Aorta (tissue), 5 donors: ENCODE measurements at regions not wholly inside any gene's neighbourhood (a gene's known extent, or its start where the extent isn't known, plus 50 kb on each side); places are given as distances from the start of the nearest gene placed in this dataset.
"Not testable (repeated sequence)": the region's sequence is repeated elsewhere in the genome, so short reads cannot be mapped to it uniquely, and the experiment has no call there.

Experiments
- ATAC-seq: fragments of 200-7000 bp; cut with Tn5 transposase; one replicate; pipeline ENCODE4 v1.9.1; 2022; ENCODE audit warnings: moderate library complexity; ENCODE audit not compliant: low FRiP score
- DNase-seq, 2 donors: peaks; one replicate each; pipeline ENCODE4 v3.0.0-alpha.2; 2020
- H3K27ac ChIP-seq, 2 donors: one replicate each; pipeline ENCODE4 v1.5.1; 2013; ENCODE audit warnings: low read length in 2 of 2, mild to moderate bottlenecking in 2 of 2, moderate library complexity in 2 of 2, control low read depth in 1 of 2, inconsistent platforms in 1 of 2, low read depth in 1 of 2
- H3K27me3 ChIP-seq, 2 donors: one replicate each; pipeline ENCODE4 v1.6.1; 2013; ENCODE audit warnings: control low read depth in 1 of 2, low read length in 1 of 2, mild to moderate bottlenecking in 1 of 2, moderate library complexity in 1 of 2; ENCODE audit not compliant: insufficient read depth in 2 of 2, control insufficient read depth in 1 of 2
- H3K36me3 ChIP-seq, 2 donors: one replicate each; pipeline ENCODE4 v1.6.1; 2013; ENCODE audit warnings: control low read depth in 1 of 2, low read length in 1 of 2, mild to moderate bottlenecking in 1 of 2; ENCODE audit not compliant: insufficient read depth in 2 of 2, control insufficient read depth in 1 of 2
- H3K4me1 ChIP-seq, 2 donors: one replicate each; pipeline ENCODE4 v1.6.1; 2013; ENCODE audit warnings: low read length in 2 of 2, control low read depth in 1 of 2, mild to moderate bottlenecking in 1 of 2, moderate library complexity in 1 of 2; ENCODE audit not compliant: insufficient read depth in 2 of 2, control insufficient read depth in 1 of 2
- H3K4me3 ChIP-seq, 2 donors: one replicate each; pipeline ENCODE4 v1.5.1; 2013; ENCODE audit warnings: low read length in 2 of 2, control low read depth in 1 of 2, mild to moderate bottlenecking in 1 of 2
- H3K9me3 ChIP-seq: one replicate; pipeline ENCODE4 v1.6.1; 2013; ENCODE audit warnings: mild to moderate bottlenecking, low read length; ENCODE audit not compliant: control insufficient read depth
- WGBS, 2 donors: extraction: QIAGEN DNeasy Blood & Tissue Kit; methylation state at CpG; one replicate each; pipeline ENCODE4 v1.1.7; 2013; 5-methylcytosine and 5-hydroxymethylcytosine counted together
- intact Hi-C, 2 donors: fragments of 100-400 bp; cut with DNase I; formaldehyde crosslinking; loops; one replicate each; pipeline versions ENCODE4 v1.14.2 to v1.15.0; 2022
- donor health status: healthy with polysubstance abuse.
- donor health status: Bipolar disorder and iron deficiency.
- donor health status: DM: no; HTN: no; CAD: no.
- donor health status: DM: no; HTN: no; CAD: no.
- donor health status: DM: yes; HTN: yes; CAD: no.

GRCh38 chr21:14883351-14883750 lies 181.4 kb downstream of the NRIP1 start:
- Histone ChIP-seq H3K36me3 (no peaks in the 10 kb centered on the region), H3K4me3 (no peak overlapping the region), H3K27ac (no peak overlapping the region), H3K4me1 (no peaks in the 10 kb centered on the region), H3K27me3 (no peaks in the 10 kb centered on the region), H3K9me3 (no peaks in the 10 kb centered on the region)
- ATAC-seq (no peak), DNase-seq (no peak)
- WGBS, 2 donors, result 76 to 85% methylated on average over 1 of the region's 1 CpG
- intact Hi-C loops, result loop anchor here in 1 of 2 donors (10.0 kb wide), 1 partner anchor 61 kb away; no protein-coding TSS in a partner anchor

GRCh38 chr21:14882545-14882944 lies 182.3 kb downstream of the NRIP1 start:
- not testable (repeated sequence) for DNase-seq, ATAC-seq, H3K4me3 ChIP-seq, H3K9me3 ChIP-seq, H3K27me3 ChIP-seq, H3K36me3 ChIP-seq, H3K27ac ChIP-seq, H3K4me1 ChIP-seq
- intact Hi-C loops, result loop anchor here in 1 of 2 donors (10.0 kb wide), 1 partner anchor 62 kb away; no protein-coding TSS in a partner anchor
- 83 to 85% methylated on average over 5 of the region's 5 CpGs for WGBS, 2 donors

DNA sequence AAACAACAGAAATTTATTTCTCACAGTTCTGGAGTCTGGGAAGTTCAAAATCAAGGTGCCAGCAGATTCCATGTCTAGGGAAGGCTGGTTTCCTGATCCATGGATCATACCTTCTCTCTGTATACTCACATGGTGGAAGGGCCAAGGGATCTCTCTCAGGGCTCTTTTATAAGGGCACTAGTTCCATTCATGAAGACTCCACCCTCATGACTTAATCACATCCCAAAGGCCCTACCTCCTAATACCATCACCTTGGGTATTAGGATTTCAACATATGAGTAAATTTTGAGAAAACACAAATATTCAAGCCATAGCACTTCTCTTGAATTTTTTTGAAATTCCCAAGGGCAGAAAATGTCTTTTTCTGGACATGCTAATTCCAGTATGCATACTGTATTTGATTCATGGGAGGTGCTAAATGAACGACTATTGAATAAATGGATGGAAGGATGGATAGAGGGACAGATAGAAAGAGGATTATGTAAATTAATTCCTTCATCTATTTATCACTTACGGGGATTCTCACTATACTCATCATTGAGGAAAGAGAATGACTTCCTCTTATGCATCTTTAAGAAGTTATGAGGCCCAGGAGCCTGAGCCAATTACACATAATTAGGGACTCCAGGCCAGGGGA lies 182.8 kb downstream of the NRIP1 start:
- Histone ChIP-seq H3K4me1 (no peaks in the 10 kb centered on the region), H3K27me3 (no peaks in the 10 kb centered on the region), H3K9me3 (no peaks in the 10 kb centered on the region), H3K27ac (no peak overlapping the region), H3K4me3 (no peak overlapping the region), H3K36me3 (no peaks in the 10 kb centered on the region)
- intact Hi-C loops, result loop anchor here in 1 of 2 donors (10.0 kb wide), 1 partner anchor 63 kb away; no protein-coding TSS in a partner anchor
- WGBS, 2 donors, result 88% methylated on average over 2 of the region's 2 CpGs
- ATAC-seq (no peak), DNase-seq (no peak)

- H3K4me1 ChIP-seq, result no peaks in the 10 kb centered on the region
- 38 to 47% methylated on average over 2 of the region's 2 CpGs for WGBS, 2 donors
- no peaks in the 10 kb centered on the region for H3K27me3 ChIP-seq
- H3K27ac ChIP-seq, result no peak overlapping the region
- H3K4me3 ChIP-seq, result no peak overlapping the region
- H3K9me3 ChIP-seq, result no peaks in the 10 kb centered on the region
- intact Hi-C loops, result loop anchor here in 1 of 2 donors (10.0 kb wide), 1 partner anchor 64 kb away; no protein-coding TSS in a partner anchor
- DNase-seq, result no peak
- H3K36me3 ChIP-seq, result no peaks in the 10 kb centered on the region
- no peak for ATAC-seq
Observed at GRCh38 chr21:14880922-14881321, 183.9 kb downstream of the NRIP1 start.

GRCh38 chr21:14879458-14879857 lies 185.3 kb downstream of the NRIP1 start:
- ATAC-seq, result no peak
- Histone ChIP-seq H3K27me3 (no peaks in the 10 kb centered on the region), H3K4me1 (no peaks in the 10 kb centered on the region), H3K4me3 (no peak overlapping the region), H3K9me3 (no peaks in the 10 kb centered on the region), H3K27ac (no peak overlapping the region), H3K36me3 (no peaks in the 10 kb centered on the region)
- WGBS, 2 donors, result 83 to 84% methylated on average over 3 of the region's 3 CpGs
- intact Hi-C loops, result no loop called here
- DNase-seq, result no peak

DNA sequence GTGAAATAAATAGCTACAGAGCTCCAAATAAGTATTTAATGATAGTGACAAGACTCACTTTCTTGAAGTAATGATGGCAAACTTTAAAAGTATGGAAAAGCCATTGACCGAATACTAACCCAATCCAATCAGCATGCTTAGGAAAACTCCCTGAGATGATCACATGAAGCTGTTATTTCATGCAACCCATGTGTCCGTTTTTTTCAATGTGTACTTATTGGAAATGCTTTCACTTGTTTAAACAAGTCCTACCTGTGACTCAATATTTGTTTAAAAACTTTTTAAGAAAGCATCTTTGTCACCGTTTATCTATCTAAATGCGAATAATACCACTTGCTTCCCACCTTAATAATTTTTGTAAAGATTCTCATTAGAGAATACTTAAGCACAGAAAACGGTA lies 185.8 kb downstream of the NRIP1 start:
- H3K27me3 ChIP-seq, result no peaks in the 10 kb centered on the region
- ATAC-seq, result no peak
- intact Hi-C loops, result no loop called here
- H3K4me3 ChIP-seq, result no peak overlapping the region
- no peaks in the 10 kb centered on the region for H3K9me3 ChIP-seq
- 78 to 84% methylated on average over 5 of the region's 5 CpGs for WGBS, 2 donors
- DNase-seq, result no peak
- no peaks in the 10 kb centered on the region for H3K36me3 ChIP-seq
- H3K27ac ChIP-seq, result no peak overlapping the region
- H3K4me1 ChIP-seq, result no peaks in the 10 kb centered on the region

- WGBS, 2 donors, result 65 to 73% methylated on average over 2 of the region's 2 CpGs
- no peaks in the 10 kb centered on the region for H3K27me3 ChIP-seq
- ATAC-seq, result no peak
- no peak for DNase-seq
- intact Hi-C loops, result no loop called here
- H3K9me3 ChIP-seq, result no peaks in the 10 kb centered on the region
- no peak overlapping the region for H3K4me3 ChIP-seq
- H3K27ac ChIP-seq, result no peak overlapping the region
- H3K36me3 ChIP-seq, result no peaks in the 10 kb centered on the region
- H3K4me1 ChIP-seq, result no peaks in the 10 kb centered on the region
Observed at GRCh38 chr21:14877581-14878228, 187.1 kb downstream of the NRIP1 start.

GRCh38 chr21:14876524-14876840 lies 188.3 kb downstream of the NRIP1 start:
- Histone ChIP-seq H3K9me3 (no peaks in the 10 kb centered on the region), H3K4me1 (no peaks in the 10 kb centered on the region), H3K27me3 (no peaks in the 10 kb centered on the region), H3K36me3 (no peaks in the 10 kb centered on the region), H3K27ac (no peak overlapping the region), H3K4me3 (no peak overlapping the region)
- ATAC-seq (no peak), DNase-seq (no peak)
- intact Hi-C loops, result no loop called here
- WGBS, 2 donors, result 85 to 87% methylated on average over 6 of the region's 6 CpGs
